ENCODE measurements at regions not wholly inside any gene's neighbourhood (a gene's known extent, or its start where the extent isn't known, plus 50 kb on each side); places are given as distances from the start of the nearest gene placed in this dataset.

GRCh38 chr18:24633121-24633520 lies 172.7 kb downstream of the HRH4 start:
- no peak overlapping the region for H3K4me3 Mint-ChIP-seq (ENCODE audit: low read depth, unreplicated experiment)
- peaks cover 70% of the 10 kb centered on the region for H3K27me3 Mint-ChIP-seq (ENCODE audit: unreplicated experiment)
- H3K9me3 Mint-ChIP-seq (ENCODE audit: low read depth, unreplicated experiment), result no peaks in the 10 kb centered on the region
- no peak for DNase-seq
- no peak overlapping the region for H3K27ac Mint-ChIP-seq (ENCODE audit: unreplicated experiment)
- no TSS peak for BruUV-seq (replicated peaks)
- H3K4me1 Mint-ChIP-seq (ENCODE audit: low read depth, unreplicated experiment), result no peaks in the 10 kb centered on the region
- CTCF ChIA-PET, result no interaction called here
- TF ChIP-seq, protein P1, sequence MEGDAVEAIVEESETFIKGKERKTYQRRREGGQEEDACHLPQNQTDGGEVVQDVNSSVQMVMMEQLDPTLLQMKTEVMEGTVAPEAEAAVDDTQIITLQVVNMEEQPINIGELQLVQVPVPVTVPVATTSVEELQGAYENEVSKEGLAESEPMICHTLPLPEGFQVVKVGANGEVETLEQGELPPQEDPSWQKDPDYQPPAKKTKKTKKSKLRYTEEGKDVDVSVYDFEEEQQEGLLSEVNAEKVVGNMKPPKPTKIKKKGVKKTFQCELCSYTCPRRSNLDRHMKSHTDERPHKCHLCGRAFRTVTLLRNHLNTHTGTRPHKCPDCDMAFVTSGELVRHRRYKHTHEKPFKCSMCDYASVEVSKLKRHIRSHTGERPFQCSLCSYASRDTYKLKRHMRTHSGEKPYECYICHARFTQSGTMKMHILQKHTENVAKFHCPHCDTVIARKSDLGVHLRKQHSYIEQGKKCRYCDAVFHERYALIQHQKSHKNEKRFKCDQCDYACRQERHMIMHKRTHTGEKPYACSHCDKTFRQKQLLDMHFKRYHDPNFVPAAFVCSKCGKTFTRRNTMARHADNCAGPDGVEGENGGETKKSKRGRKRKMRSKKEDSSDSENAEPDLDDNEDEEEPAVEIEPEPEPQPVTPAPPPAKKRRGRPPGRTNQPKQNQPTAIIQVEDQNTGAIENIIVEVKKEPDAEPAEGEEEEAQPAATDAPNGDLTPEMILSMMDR (IDR thresholded peaks at IDR 0.05; ENCODE audit: unreplicated experiment), result no peak
- intact Hi-C loops (cut with micrococcal nuclease; ENCODE audit: unreplicated experiment), result no loop called here
- no peaks in the 10 kb centered on the region for H3K36me3 Mint-ChIP-seq (ENCODE audit: insufficient read depth, unreplicated experiment)

GRCh38 chr18:24649571-24649970 lies 189.1 kb downstream of the HRH4 start:
- Mint-ChIP-seq H3K4me1 (ENCODE audit: low read depth, unreplicated experiment) (no peaks in the 10 kb centered on the region), H3K9me3 (ENCODE audit: low read depth, unreplicated experiment) (no peaks in the 10 kb centered on the region), H3K36me3 (ENCODE audit: insufficient read depth, unreplicated experiment) (no peaks in the 10 kb centered on the region), H3K27ac (ENCODE audit: unreplicated experiment) (no peak overlapping the region), H3K4me3 (ENCODE audit: low read depth, unreplicated experiment) (no peak overlapping the region), H3K27me3 (ENCODE audit: unreplicated experiment) (peaks cover 65% of the 10 kb centered on the region)
- DNase-seq, result no peak
- intact Hi-C loops (cut with micrococcal nuclease; ENCODE audit: unreplicated experiment), result no loop called here
- CTCF ChIA-PET, result no interaction called here
- no TSS peak for BruUV-seq (replicated peaks)
- TF ChIP-seq, protein P1 (IDR thresholded peaks at IDR 0.05; ENCODE audit: unreplicated experiment), result no peak

DNA sequence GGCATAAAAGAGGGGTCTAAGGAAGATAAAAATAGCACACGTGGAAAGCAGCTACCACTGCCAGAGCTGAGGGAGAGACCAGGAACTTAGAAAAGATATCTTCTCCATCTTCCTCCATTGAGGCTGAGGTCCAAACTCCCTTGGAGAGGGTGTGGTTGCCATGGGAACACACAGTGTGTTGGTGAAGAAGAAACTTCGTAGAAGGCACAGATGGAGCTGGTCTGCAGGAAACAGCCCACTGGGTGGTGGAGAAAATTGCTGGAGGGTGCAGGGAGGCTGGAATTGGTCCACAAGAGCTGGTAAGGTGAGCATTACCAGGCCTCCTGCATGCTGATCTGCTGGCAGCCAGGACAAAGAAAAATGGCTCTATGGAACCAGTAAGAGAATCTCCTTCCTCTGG lies 191.0 kb downstream of the HRH4 start:
- Mint-ChIP-seq H3K36me3 (ENCODE audit: insufficient read depth, unreplicated experiment) (no peaks in the 10 kb centered on the region), H3K4me1 (ENCODE audit: low read depth, unreplicated experiment) (no peaks in the 10 kb centered on the region), H3K27me3 (ENCODE audit: unreplicated experiment) (peaks cover 53% of the 10 kb centered on the region), H3K9me3 (ENCODE audit: low read depth, unreplicated experiment) (no peaks in the 10 kb centered on the region), H3K4me3 (ENCODE audit: low read depth, unreplicated experiment) (no peak overlapping the region), H3K27ac (ENCODE audit: unreplicated experiment) (no peak overlapping the region)
- DNase-seq, result no peak
- CTCF ChIA-PET, result no interaction called here
- no TSS peak for BruUV-seq (replicated peaks)
- intact Hi-C loops (cut with micrococcal nuclease; ENCODE audit: unreplicated experiment), result no loop called here
- TF ChIP-seq, protein P1 (IDR thresholded peaks at IDR 0.05; ENCODE audit: unreplicated experiment), result no peak

DNA sequence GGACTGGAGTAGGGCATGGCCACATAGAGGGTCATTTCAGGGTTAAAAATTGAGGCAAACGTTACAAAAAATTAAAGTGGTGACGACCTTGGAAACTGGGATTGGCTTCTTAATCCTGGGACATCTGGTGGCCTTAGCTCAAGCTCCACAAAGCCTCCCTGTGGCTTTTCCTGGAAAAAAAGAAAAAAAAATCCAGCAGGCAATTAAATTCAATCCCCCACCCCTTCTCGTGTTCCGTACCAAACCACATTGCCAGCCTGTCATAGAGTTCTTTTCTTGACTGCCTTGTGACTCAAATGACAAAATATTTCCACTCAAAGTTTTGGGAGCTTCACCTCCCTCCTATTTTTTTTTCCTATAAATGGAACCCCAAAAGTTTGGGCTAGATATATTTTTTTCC lies 195.6 kb downstream of the HRH4 start:
- no peak overlapping the region for H3K4me3 Mint-ChIP-seq (ENCODE audit: low read depth, unreplicated experiment)
- no TSS peak for BruUV-seq (replicated peaks)
- peaks cover 23% of the 10 kb centered on the region for H3K27me3 Mint-ChIP-seq (ENCODE audit: unreplicated experiment)
- no peaks in the 10 kb centered on the region for H3K36me3 Mint-ChIP-seq (ENCODE audit: insufficient read depth, unreplicated experiment)
- no peak for DNase-seq
- no peaks in the 10 kb centered on the region for H3K9me3 Mint-ChIP-seq (ENCODE audit: low read depth, unreplicated experiment)
- H3K27ac Mint-ChIP-seq (ENCODE audit: unreplicated experiment), result no peak overlapping the region
- CTCF ChIA-PET, result no interaction called here
- TF ChIP-seq, protein P1 (IDR thresholded peaks at IDR 0.05; ENCODE audit: unreplicated experiment), result no peak
- peaks cover 14% of the 10 kb centered on the region for H3K4me1 Mint-ChIP-seq (ENCODE audit: low read depth, unreplicated experiment)
- intact Hi-C loops (cut with micrococcal nuclease; ENCODE audit: unreplicated experiment), result no loop called here
